WTC11 (cell line): ENCODE measurements at regions not wholly inside any gene's neighbourhood (a gene's known extent, or its start where the extent isn't known, plus 50 kb on each side); places are given as distances from the start of the nearest gene placed in this dataset.

ENCODE experiments used
- ATAC-seq: fragments of 200-7000 bp; cut with Tn5 transposase; 2 replicates; pipeline ENCODE4 v1.10.0; 2021; ENCODE audit warnings: mild to moderate bottlenecking, moderate library complexity
- CTCF ChIA-PET: fragments of 300-600 bp; sonication (Branson Sonifier 250); formaldehyde crosslinking; loops from one replicate; lab custom pipeline; 2021; ENCODE audit warnings: antibody characterized with exemption; lab: Charles Lee
- POLR2A ChIA-PET: fragments of 350-600 bp; sonication (Branson Sonifier 250); formaldehyde crosslinking; loops from one replicate; lab custom pipeline; 2021; ENCODE audit warnings: antibody characterized with exemption; lab: Charles Lee
- DNase-seq: peaks from one replicate; pipeline ENCODE4 v3.0.0; 2021; ENCODE audit warnings: low spot score
- H3K27ac Mint-ChIP-seq: 2 replicates; pipeline ENCODE4 v1.8.0; 2021; ENCODE audit warnings: mixed read lengths
- H3K27me3 Mint-ChIP-seq: 2 replicates; pipeline ENCODE4 v1.8.0; 2021; ENCODE audit warnings: low read depth, mild to moderate bottlenecking, moderate library complexity, mixed read lengths
- H3K36me3 Mint-ChIP-seq: 2 replicates; pipeline ENCODE4 v1.8.0; 2021; ENCODE audit warnings: mixed read lengths
- H3K4me1 Mint-ChIP-seq: 2 replicates; pipeline ENCODE4 v1.8.0; 2022; ENCODE audit warnings: mixed read lengths
- H3K4me3 Mint-ChIP-seq: 2 replicates; pipeline ENCODE4 v1.8.0; 2021; ENCODE audit warnings: mild to moderate bottlenecking, moderate library complexity, mixed read lengths
- H3K9me3 Mint-ChIP-seq: 2 replicates; pipeline ENCODE4 v1.8.0; 2021; ENCODE audit warnings: mixed read lengths
- ATF6 ChIP-seq: sonication (generic); formaldehyde crosslinking; IDR thresholded peaks from 2 replicates; pipeline ENCODE4 v1.8.1; 2023; ENCODE audit warnings: mild to moderate bottlenecking, missing genetic modification reagents
- CBFB ChIP-seq: sonication (generic); formaldehyde crosslinking; IDR thresholded peaks from 2 replicates; pipeline ENCODE4 v1.8.1; 2022; ENCODE audit warnings: mild to moderate bottlenecking, low read depth, missing genetic modification reagents
- CREB1 ChIP-seq: sonication (generic); formaldehyde crosslinking; IDR thresholded peaks from 2 replicates; pipeline ENCODE4 v1.8.0; 2023; ENCODE audit warnings: mild to moderate bottlenecking, missing genetic modification reagents
- E2F4 ChIP-seq: sonication (generic); formaldehyde crosslinking; IDR thresholded peaks from 2 replicates; pipeline ENCODE4 v1.8.1; 2022; ENCODE audit warnings: low read depth, mild to moderate bottlenecking, moderate library complexity, missing genetic modification reagents, borderline replicate concordance
- ETV6 ChIP-seq: sonication (generic); formaldehyde crosslinking; IDR thresholded peaks from 2 replicates; pipeline ENCODE4 v1.8.1; 2022; ENCODE audit warnings: mild to moderate bottlenecking, missing genetic modification reagents
- FOXJ3 ChIP-seq: sonication (generic); formaldehyde crosslinking; IDR thresholded peaks from 2 replicates; pipeline ENCODE4 v1.9.0; 2021; ENCODE audit warnings: missing genetic modification reagents, mild to moderate bottlenecking, borderline replicate concordance
- FOXP1 ChIP-seq: sonication (generic); formaldehyde crosslinking; IDR thresholded peaks from 2 replicates; pipeline ENCODE4 v1.8.0; 2022; ENCODE audit warnings: missing genetic modification reagents, mild to moderate bottlenecking, moderate library complexity, borderline replicate concordance
- GABPB1 ChIP-seq: sonication (generic); formaldehyde crosslinking; IDR thresholded peaks from 2 replicates; pipeline ENCODE4 v1.8.1; 2023; ENCODE audit warnings: mild to moderate bottlenecking, missing genetic modification reagents
- IRF1 ChIP-seq: sonication (generic); formaldehyde crosslinking; IDR thresholded peaks from 2 replicates; pipeline ENCODE4 v1.8.0; 2023; ENCODE audit warnings: missing genetic modification reagents
- NR2C2 ChIP-seq: sonication (generic); formaldehyde crosslinking; IDR thresholded peaks from 2 replicates; pipeline ENCODE4 v1.8.0; 2022; ENCODE audit warnings: mild to moderate bottlenecking, missing genetic modification reagents
- RELA ChIP-seq: sonication (generic); formaldehyde crosslinking; IDR thresholded peaks from 2 replicates; pipeline ENCODE4 v1.8.1; 2022; ENCODE audit warnings: missing genetic modification reagents, mild to moderate bottlenecking, borderline replicate concordance
- TEAD1 ChIP-seq: sonication (generic); formaldehyde crosslinking; IDR thresholded peaks from 2 replicates; pipeline ENCODE4 v1.8.0; 2022; ENCODE audit warnings: mild to moderate bottlenecking, missing genetic modification reagents
- TP53 ChIP-seq: sonication (generic); formaldehyde crosslinking; IDR thresholded peaks from 2 replicates; pipeline ENCODE4 v1.8.1; 2023; ENCODE audit warnings: mild to moderate bottlenecking, missing genetic modification reagents
- ZMAT4 ChIP-seq: fragments of 250-450 bp; sonication (Bioruptor Pico); IDR thresholded peaks from 2 replicates; pipeline ENCODE4 v1.9.0; 2021; ENCODE audit warnings: mild to moderate bottlenecking
- ZNF232 ChIP-seq: sonication (generic); formaldehyde crosslinking; IDR thresholded peaks from 2 replicates; pipeline ENCODE4 v1.8.0; 2022; ENCODE audit warnings: mild to moderate bottlenecking, missing genetic modification reagents
- ZNF423 ChIP-seq: fragments of 250-450 bp; sonication (Bioruptor Pico); IDR thresholded peaks from 2 replicates; pipeline ENCODE4 v2.1.2; 2022; ENCODE audit warnings: mild to moderate bottlenecking, moderate library complexity

- no peaks in the 10 kb centered on the region for H3K4me1 Mint-ChIP-seq
- POLR2A ChIA-PET: interaction anchor here (0.6 kb wide), 1 partner anchor 12 kb away, joined by 3 read pairs; no protein-coding TSS in a partner anchor
- TF ChIP-seq RELA (CRISPR knock-in tag) (no peak), ZMAT4 (CRISPR knock-in tag) (no peak), NR2C2 (CRISPR knock-in tag) (no peak)
- H3K4me3 Mint-ChIP-seq: no peak overlapping the region
- no peaks in the 10 kb centered on the region for H3K27me3 Mint-ChIP-seq
- CTCF ChIA-PET: no interaction called here
- H3K36me3 Mint-ChIP-seq: no peaks in the 10 kb centered on the region
- no peak overlapping the region for H3K27ac Mint-ChIP-seq
- DNase-seq: no peak
- no peak for ATAC-seq
- H3K9me3 Mint-ChIP-seq: no peaks in the 10 kb centered on the region
Observed at GRCh38 chr4:187270154-187270553, 546.5 kb upstream of the FAT1 start.

GRCh38 chr4:187271848-187272247, 548.2 kb upstream of the FAT1 start:
- Mint-ChIP-seq H3K27me3 (no peaks in the 10 kb centered on the region), H3K4me3 (no peak overlapping the region), H3K27ac (no peak overlapping the region), H3K4me1 (no peaks in the 10 kb centered on the region), H3K9me3 (no peaks in the 10 kb centered on the region), H3K36me3 (no peaks in the 10 kb centered on the region)
- TF ChIP-seq GABPB1 (CRISPR knock-in tag) (no peak), CREB1 (CRISPR knock-in tag) (no peak), E2F4 (CRISPR knock-in tag) (no peak), ZNF232 (CRISPR knock-in tag) (no peak), TEAD1 (CRISPR knock-in tag) (no peak), ZMAT4 (CRISPR knock-in tag) (no peak), IRF1 (CRISPR knock-in tag) (no peak), FOXJ3 (CRISPR knock-in tag) (no peak), ATF6 (no peak), ETV6 (CRISPR knock-in tag) (no peak), TP53 (CRISPR knock-in tag) (no peak), FOXP1 (CRISPR knock-in tag) (no peak), ZNF423 (CRISPR knock-in tag) (no peak)
- ChIA-PET POLR2A (no interaction called here), CTCF (no interaction called here)
- ATAC-seq (no peak), DNase-seq (no peak)

GRCh38 chr4:187274153-187274552, 550.5 kb upstream of the FAT1 start:
- CTCF ChIA-PET: no interaction called here
- POLR2A ChIA-PET: no interaction called here
- no peak overlapping the region for H3K27ac Mint-ChIP-seq
- TF ChIP-seq CBFB (CRISPR knock-in tag): no peak
- no peak overlapping the region for H3K4me3 Mint-ChIP-seq
- no peak for ATAC-seq
- H3K4me1 Mint-ChIP-seq: no peaks in the 10 kb centered on the region
- no peaks in the 10 kb centered on the region for H3K9me3 Mint-ChIP-seq
- DNase-seq: no peak
- H3K27me3 Mint-ChIP-seq: no peaks in the 10 kb centered on the region
- no peaks in the 10 kb centered on the region for H3K36me3 Mint-ChIP-seq
